ENCODE measurements at regions not wholly inside any gene's neighbourhood (a gene's known extent, or its start where the extent isn't known, plus 50 kb on each side); places are given as distances from the start of the nearest gene placed in this dataset.
"Not testable (repeated sequence)": the region's sequence is repeated elsewhere in the genome, so short reads cannot be mapped to it uniquely, and the experiment has no call there.

DNA sequence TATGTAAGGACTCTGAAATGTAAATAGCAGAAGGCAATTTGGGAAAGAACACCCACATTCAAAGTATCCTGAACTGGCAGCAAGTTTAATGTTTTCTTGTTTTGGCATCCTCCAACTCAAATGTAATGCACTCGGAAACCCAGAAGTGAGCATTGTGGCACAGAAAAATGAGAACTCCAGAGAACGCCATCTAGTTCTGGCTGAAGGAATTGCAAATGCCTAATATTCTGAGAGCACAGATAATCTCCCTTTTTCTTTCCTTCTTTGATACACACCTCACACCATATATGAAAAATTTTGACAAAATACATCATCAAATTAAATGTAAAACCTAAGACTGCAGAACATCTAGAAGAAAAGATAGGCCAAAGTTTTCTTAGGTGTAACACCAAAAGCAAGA, 52.1 kb downstream of the PWWP3B start:
- no peak for DNase-seq (ENCODE audit: low spot score)

GRCh38 chrX:106243376-106243775, 75.3 kb downstream of the PWWP3B start:
- DNase-seq (ENCODE audit: low spot score) = no peak

DNA sequence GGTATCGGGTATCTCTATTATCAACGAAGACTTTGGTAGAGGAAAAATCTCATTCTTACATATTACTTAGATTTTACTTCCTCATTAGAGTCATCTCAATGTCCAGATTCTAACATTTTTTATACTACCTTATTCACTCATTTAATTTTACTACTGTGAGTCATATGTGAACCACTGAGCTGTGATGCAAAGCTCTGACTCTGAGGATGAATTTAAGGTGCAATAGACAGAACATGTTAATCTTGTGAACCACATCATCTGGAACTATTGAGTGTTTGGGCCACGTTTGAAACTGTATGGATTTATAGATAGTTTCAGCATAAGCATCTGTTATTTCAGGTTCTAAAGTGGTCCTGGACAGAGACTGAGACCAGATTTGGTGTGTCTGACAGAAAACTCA, 78.4 kb downstream of the PWWP3B start:
- DNase-seq (ENCODE audit: low spot score) = no peak

GRCh38 chrX:106247162-106247561, 79.1 kb downstream of the PWWP3B start:
- DNase-seq (ENCODE audit: low spot score) = no peak

GRCh38 chrX:106249706-106250379, 81.7 kb downstream of the PWWP3B start:
- no peak for DNase-seq (ENCODE audit: low spot score)

GRCh38 chrX:106263817-106264216, 95.7 kb downstream of the PWWP3B start:
- no peak for DNase-seq (ENCODE audit: low spot score)

DNA sequence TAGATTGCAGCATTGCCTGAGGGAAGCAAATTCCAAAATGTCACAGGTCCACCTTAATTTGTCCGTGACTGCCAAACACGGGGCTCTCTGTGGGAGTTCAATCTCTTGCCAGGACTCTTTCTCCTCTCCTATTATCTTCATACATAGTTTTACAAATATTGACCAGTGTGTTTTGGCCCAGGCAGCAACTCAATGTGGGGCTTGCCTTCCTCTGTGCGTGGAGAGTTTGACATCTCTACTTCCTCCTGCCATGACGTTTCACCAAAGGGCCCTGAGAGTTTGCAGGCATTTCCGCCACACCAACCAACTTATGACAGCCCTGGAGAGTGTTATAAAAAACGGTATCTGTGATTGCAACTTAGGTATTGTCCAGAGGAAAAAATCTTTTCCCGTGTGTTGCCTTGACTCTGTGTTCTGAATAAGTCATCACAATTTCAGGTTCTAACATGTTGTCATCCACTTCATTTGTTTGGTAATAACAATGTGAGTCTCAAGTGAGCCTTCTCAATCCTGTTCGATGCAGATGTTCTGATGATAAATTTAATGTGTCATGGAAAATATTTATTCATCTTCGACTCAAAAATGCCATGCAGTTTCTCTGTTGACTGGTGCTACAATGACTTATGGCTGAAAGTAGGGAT, 106.0 kb downstream of the PWWP3B start:
- not testable (repeated sequence) for DNase-seq (ENCODE audit: low spot score)

DNA sequence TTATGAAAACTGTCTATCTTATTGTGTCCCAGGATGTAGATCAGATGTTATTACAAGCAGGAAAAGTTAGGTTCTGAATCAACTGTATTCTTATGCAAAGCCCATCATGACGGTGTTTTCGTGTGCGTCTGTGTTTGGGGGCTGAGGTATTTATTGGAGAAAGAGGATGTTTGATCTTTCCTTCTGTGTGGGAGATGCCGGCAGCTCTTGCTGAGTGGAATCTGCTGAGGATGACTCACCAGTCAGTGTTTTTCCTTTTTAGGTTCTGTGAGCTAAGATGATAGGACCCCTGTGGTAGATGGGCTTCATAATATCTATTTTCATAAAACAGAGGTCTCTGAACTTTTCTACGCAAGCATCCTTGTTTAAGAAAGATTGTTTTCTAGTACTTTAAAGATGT, 107.1 kb downstream of the PWWP3B start:
- not testable (repeated sequence) for DNase-seq (ENCODE audit: low spot score)

- no peak for DNase-seq (ENCODE audit: low spot score)
These were observed 110.8 kb downstream of the PWWP3B start for GRCh38 chrX:106278951-106279350.

DNA sequence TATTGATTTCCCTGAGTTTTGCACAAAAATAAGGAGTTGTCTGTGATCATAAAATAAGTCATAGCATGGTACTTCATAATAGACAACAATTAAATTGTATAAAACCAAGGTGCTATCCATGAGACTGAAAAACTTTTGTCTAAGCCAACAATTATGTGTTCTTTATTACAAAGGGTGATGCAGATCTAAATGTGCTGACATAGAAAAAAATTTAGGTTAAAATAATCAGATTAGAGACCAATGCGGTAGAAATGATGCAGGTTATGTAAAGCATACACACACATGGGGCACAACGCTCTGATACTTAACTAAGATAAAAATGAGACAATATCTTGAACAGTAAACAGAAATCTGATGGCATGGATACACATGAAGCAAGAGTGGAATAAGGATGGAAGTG, 113.3 kb downstream of the PWWP3B start:
- DNase-seq (ENCODE audit: low spot score) = no peak

- no peak for DNase-seq (ENCODE audit: low spot score)
These were observed 115.7 kb downstream of the PWWP3B start for GRCh38 chrX:106283841-106284240.

GRCh38 chrX:106284431-106285025, 116.4 kb downstream of the PWWP3B start:
- DNase-seq (ENCODE audit: low spot score) = no peak

GRCh38 chrX:106286053-106286650, 118.0 kb downstream of the PWWP3B start:
- DNase-seq (ENCODE audit: low spot score) = no peak

GRCh38 chrX:106290778-106291177, 122.7 kb downstream of the PWWP3B start:
- DNase-seq (ENCODE audit: low spot score) = not testable (repeated sequence)

GRCh38 chrX:106291779-106292390, 123.8 kb downstream of the PWWP3B start:
- DNase-seq (ENCODE audit: low spot score) = not testable (repeated sequence)

GRCh38 chrX:106300239-106300638, 132.1 kb downstream of the PWWP3B start:
- DNase-seq (ENCODE audit: low spot score) = no peak

GRCh38 chrX:106300656-106301055, 132.6 kb downstream of the PWWP3B start:
- no peak for DNase-seq (ENCODE audit: low spot score)

DNA sequence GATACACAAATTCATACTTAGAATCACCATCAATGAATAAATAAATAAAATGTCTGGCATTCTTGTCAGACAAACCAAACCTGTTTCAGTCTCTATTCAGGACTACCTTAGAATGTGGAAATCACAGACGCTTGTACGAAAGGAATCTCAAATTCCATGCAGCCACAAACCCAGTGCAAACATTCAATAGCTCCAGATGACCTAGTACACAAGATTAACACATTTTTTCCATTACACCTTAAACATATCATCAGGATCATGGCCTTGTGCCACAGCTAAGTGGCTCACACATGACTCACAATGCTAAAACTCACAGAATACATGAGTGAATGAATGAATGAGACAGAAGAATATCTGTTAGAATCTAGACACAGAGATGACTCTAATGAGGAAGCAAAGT, 134.2 kb downstream of the PWWP3B start:
- no peak for DNase-seq (ENCODE audit: low spot score)

DNA sequence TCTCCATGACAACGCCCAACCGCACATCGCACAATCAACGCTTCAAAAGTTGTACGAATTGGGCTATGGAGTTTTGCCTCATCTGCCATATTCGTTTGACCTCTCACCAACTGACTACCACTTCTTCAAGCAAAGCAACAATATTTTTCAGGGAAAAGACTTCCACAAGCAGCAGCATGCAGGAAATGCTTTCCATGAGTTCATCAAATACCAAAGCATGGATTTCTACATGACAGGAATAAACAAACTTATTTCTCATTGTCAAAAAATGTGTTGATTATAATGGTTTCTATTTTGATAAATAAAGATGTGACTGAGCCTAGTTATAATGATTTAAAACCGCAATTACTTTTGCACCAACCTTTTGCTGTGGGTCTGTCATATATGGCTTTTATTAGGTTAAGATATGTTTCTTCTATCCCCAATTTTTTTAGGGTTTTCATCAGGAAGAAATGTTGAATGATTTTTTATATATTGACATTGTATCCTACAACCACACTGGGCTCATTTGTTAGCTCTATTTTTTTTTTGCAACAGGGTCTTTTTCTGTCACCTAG, 138.4 kb downstream of the PWWP3B start:
- no peak for DNase-seq (ENCODE audit: low spot score)

- DNase-seq (ENCODE audit: low spot score) = no peak
These were observed 155.3 kb downstream of the PWWP3B start for GRCh38 chrX:106323357-106323756.

GRCh38 chrX:106331606-106332005, 163.5 kb downstream of the PWWP3B start:
- no peak for DNase-seq (ENCODE audit: low spot score)

DNA sequence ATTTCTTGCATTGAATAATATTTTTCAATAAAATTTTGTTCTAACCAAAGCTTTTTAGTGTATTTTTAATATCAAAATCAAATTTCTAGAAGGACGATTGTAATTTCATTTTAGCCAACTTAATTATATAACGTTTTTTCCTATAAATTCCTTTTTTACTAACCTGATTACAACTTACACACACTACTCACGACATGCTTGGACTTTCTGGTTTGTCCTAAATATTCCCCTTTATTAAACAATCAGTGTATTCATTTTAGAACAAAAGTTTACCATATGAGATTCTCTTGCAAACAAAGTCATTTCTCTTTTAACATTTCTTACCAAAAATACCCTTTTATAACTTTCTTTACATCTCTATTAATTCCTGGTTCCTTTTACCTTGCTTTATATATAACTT, 173.7 kb downstream of the PWWP3B start:
- DNase-seq (ENCODE audit: low spot score) = no peak
